Spleen (tissue), 7 donors: ENCODE measurements at regions not wholly inside any gene's neighbourhood (a gene's known extent, or its start where the extent isn't known, plus 50 kb on each side); places are given as distances from the start of the nearest gene placed in this dataset.

Source experiments
- POLR2AphosphoS5 ChIP-seq, 3 donors: sonication (generic); formaldehyde crosslinking; IDR thresholded peaks; one replicate each; pipeline ENCODE4 v1.5.1; 2017; ENCODE audit warnings: antibody characterized with exemption in 3 of 3
- TF ChIP-seq, protein P1 (sequence below), 11 experiments: fragments of 200-600 bp in 7 of 11; fragments of 450-650 bp in 4 of 11; sonication (generic) in 4 of 11; IDR thresholded peaks in 8 of 11; conservative IDR thresholded peaks in 3 of 11; 1 replicate in 7 of 11; 2 replicates in 4 of 11; pipeline versions ENCODE4 v1.4.0 to v1.8.0; 2016 to 2021; ENCODE audit warnings: antibody characterized with exemption in 11 of 11, inconsistent platforms in 4 of 11, mild to moderate bottlenecking in 1 of 11
- donor health status: DM: no; HTN: no; CAD: no; lungs with moderate emphysema.
- donor health status: DM: no; HTN: no; CAD: no.
- donor health status: DM: no; HTN: no; CAD: no.

DNA sequence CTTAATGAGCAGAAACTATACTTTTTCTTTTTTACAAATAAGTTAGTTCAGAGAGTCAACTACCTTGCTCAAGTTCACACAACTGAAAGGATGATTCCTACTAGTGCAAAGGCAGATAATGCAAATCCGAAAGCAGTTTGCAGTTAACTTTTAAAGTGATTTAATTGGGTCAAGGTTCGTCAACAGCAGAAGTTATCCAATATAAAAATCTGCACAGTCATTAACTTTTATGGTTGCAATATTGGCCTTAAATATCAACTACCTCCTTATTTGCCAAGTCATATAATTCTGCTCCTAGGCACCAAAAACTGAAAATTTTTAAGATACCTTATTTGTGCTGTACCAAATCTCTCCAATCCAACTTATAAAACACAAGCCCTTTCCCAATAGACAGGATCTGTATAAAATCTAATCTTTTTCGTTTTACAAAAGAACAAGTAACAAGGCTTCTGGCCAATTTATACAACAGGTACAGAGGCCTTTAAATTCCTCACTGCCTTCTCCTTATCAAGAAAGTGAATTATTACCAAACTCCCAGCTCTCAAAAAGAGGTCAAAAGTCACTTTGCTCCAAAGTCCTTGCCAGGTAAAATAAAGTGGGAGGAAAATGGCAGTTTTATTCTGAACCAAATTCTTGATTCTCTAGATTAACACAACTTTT lies 416.6 kb upstream of the NECTIN3 start:
- TF ChIP-seq POLR2AphosphoS5 (IDR thresholded peaks at IDR 0.05) = no peak
- TF ChIP-seq, protein P1, sequence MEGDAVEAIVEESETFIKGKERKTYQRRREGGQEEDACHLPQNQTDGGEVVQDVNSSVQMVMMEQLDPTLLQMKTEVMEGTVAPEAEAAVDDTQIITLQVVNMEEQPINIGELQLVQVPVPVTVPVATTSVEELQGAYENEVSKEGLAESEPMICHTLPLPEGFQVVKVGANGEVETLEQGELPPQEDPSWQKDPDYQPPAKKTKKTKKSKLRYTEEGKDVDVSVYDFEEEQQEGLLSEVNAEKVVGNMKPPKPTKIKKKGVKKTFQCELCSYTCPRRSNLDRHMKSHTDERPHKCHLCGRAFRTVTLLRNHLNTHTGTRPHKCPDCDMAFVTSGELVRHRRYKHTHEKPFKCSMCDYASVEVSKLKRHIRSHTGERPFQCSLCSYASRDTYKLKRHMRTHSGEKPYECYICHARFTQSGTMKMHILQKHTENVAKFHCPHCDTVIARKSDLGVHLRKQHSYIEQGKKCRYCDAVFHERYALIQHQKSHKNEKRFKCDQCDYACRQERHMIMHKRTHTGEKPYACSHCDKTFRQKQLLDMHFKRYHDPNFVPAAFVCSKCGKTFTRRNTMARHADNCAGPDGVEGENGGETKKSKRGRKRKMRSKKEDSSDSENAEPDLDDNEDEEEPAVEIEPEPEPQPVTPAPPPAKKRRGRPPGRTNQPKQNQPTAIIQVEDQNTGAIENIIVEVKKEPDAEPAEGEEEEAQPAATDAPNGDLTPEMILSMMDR (IDR thresholded peaks at IDR 0.05 in 8 of 11, conservative IDR thresholded peaks at IDR 0.05 in 3 of 11) = no peak
